IMR-90 (cell line): ENCODE measurements at regions not wholly inside any gene's neighbourhood (a gene's known extent, or its start where the extent isn't known, plus 50 kb on each side); places are given as distances from the start of the nearest gene placed in this dataset.

ENCODE experiments used
- ATAC-seq: fragments of 200-7000 bp; cut with Tn5 transposase; 2 replicates; pipeline ENCODE4 v1.9.1; 2020; ENCODE audit warnings: low read depth, mild to moderate bottlenecking, moderate library complexity
- BruUV-seq: library from RNA; stranded (reverse); fragments of 400-500 nt; replicated peaks from 2 replicates; lab custom pipeline; 2021; lab: Mats Ljungman, UMichigan
- CTCF ChIA-PET: fragments of 300-600 bp; formaldehyde crosslinking; extraction: SDS; loops from one replicate; lab custom pipeline; 2021; ENCODE audit warnings: antibody characterized with exemption; lab: Yijun Ruan, JAX
- POLR2A ChIA-PET: fragments of 300-600 bp; sonication (Branson Sonifier 250); formaldehyde crosslinking; loops from one replicate; lab custom pipeline; 2022; ENCODE audit warnings: antibody characterized with exemption; ENCODE audit not compliant: unreplicated experiment; lab: Charles Lee
- DNase-seq: peaks from one replicate; pipeline ENCODE4 v3.0.0; 2013
- H2AFZ ChIP-seq: replicated peaks from 2 replicates; pipeline ENCODE3; 2013; ENCODE audit warnings: low read length, mild to moderate bottlenecking; ENCODE audit not compliant: poor library complexity
- H2AK5ac ChIP-seq: 2 replicates; pipeline ENCODE4 v1.6.1; 2013; ENCODE audit warnings: low read depth, low read length, inconsistent platforms
- H2AK9ac ChIP-seq: replicated peaks from 2 replicates; pipeline ENCODE3; 2013; ENCODE audit warnings: mild to moderate bottlenecking, low read depth, low read length, moderate library complexity; ENCODE audit not compliant: poor library complexity
- H2BK120ac ChIP-seq: 2 replicates; pipeline ENCODE4 v1.6.1; 2013; ENCODE audit warnings: low read depth, low read length, inconsistent platforms
- H2BK15ac ChIP-seq: 3 replicates; pipeline ENCODE4 v1.6.1; 2013; ENCODE audit warnings: low read depth, low read length, inconsistent platforms
- H2BK20ac ChIP-seq: 2 replicates; pipeline ENCODE4 v1.6.1; 2013; ENCODE audit warnings: low read depth, mild to moderate bottlenecking, inconsistent platforms, low read length, moderate library complexity
- H2BK5ac ChIP-seq: 2 replicates; pipeline ENCODE4 v1.6.1; 2013; ENCODE audit warnings: mild to moderate bottlenecking, low read depth, low read length, inconsistent platforms; ENCODE audit not compliant: poor library complexity, severe bottlenecking
- H3K14ac ChIP-seq: replicated peaks from 2 replicates; pipeline ENCODE4 v1.6.1; 2013; ENCODE audit warnings: low read depth, low read length, inconsistent platforms
- H3K18ac ChIP-seq: 2 replicates; pipeline ENCODE4 v1.6.1; 2013; ENCODE audit warnings: low read depth, low read length, control low read depth
- H3K23ac ChIP-seq: 2 replicates; pipeline ENCODE4 v1.6.1; 2013; ENCODE audit warnings: low read depth, low read length, inconsistent platforms
- H3K27ac ChIP-seq: 2 replicates; pipeline ENCODE4 v1.5.1; 2013; ENCODE audit warnings: mild to moderate bottlenecking, control low read depth, low read length; ENCODE audit not compliant: insufficient read depth
- H3K27me3 ChIP-seq: 2 replicates; pipeline ENCODE4 v1.6.1; 2013; ENCODE audit warnings: low read length; ENCODE audit not compliant: control insufficient read depth, insufficient read depth
- H3K36me3 ChIP-seq: 2 replicates; pipeline ENCODE4 v1.6.1; 2013; ENCODE audit warnings: low read length, mixed read lengths; ENCODE audit not compliant: control insufficient read depth, insufficient read depth
- H3K4ac ChIP-seq: 2 replicates; pipeline ENCODE4 v1.6.1; 2013; ENCODE audit warnings: low read depth, low read length, inconsistent platforms
- H3K4me1 ChIP-seq: 2 replicates; pipeline ENCODE4 v1.6.1; 2013; ENCODE audit warnings: low read length, mixed read lengths; ENCODE audit not compliant: control insufficient read depth, insufficient read depth
- H3K4me2 ChIP-seq: 2 replicates; pipeline ENCODE4 v1.6.1; 2013; ENCODE audit warnings: low read depth, mild to moderate bottlenecking, control low read depth, low read length, moderate library complexity
- H3K4me3 ChIP-seq: 2 replicates; pipeline ENCODE4 v1.5.1; 2013; ENCODE audit warnings: low read depth, mild to moderate bottlenecking, control low read depth, low read length, moderate library complexity; ENCODE audit not compliant: insufficient read depth
- H3K56ac ChIP-seq: 2 replicates; pipeline ENCODE4 v1.6.1; 2013; ENCODE audit warnings: low read length, inconsistent platforms; ENCODE audit not compliant: insufficient read depth; ENCODE audit errors: extremely low read depth
- H3K79me1 ChIP-seq, 2 experiments: 2 replicates each; pipeline ENCODE4 v1.6.1; 2013; ENCODE audit warnings: low read length in 2 of 2, inconsistent platforms in 1 of 2, low read depth in 1 of 2
- H3K9ac ChIP-seq: 2 replicates; pipeline ENCODE4 v1.6.1; 2013; ENCODE audit warnings: low read depth, low read length, control low read depth
- H3K9me1 ChIP-seq: 2 replicates; pipeline ENCODE4 v1.6.1; 2013; ENCODE audit warnings: low read length, inconsistent platforms; ENCODE audit not compliant: insufficient read depth
- H3K9me3 ChIP-seq: 2 replicates; pipeline ENCODE4 v1.6.1; 2013; ENCODE audit warnings: low read length; ENCODE audit not compliant: control insufficient read depth, insufficient read depth
- H4K20me1 ChIP-seq: 2 replicates; pipeline ENCODE4 v1.6.1; 2013; ENCODE audit warnings: low read length, inconsistent platforms; ENCODE audit not compliant: insufficient read depth
- H4K5ac ChIP-seq: 2 replicates; pipeline ENCODE4 v1.6.1; 2013; ENCODE audit warnings: mild to moderate bottlenecking, low read depth, low read length, control low read depth
- H4K8ac ChIP-seq, 2 experiments: 2 replicates each; pipeline ENCODE4 v1.6.1; 2013; ENCODE audit warnings: low read depth in 2 of 2, low read length in 2 of 2, control low read depth in 1 of 2, inconsistent platforms in 1 of 2
- H4K91ac ChIP-seq: 2 replicates; pipeline ENCODE4 v1.6.1; 2013; ENCODE audit warnings: low read depth, low read length, inconsistent platforms; ENCODE audit not compliant: insufficient read depth
- BHLHE40 ChIP-seq: fragments of 150-350 bp; IDR thresholded peaks from 2 replicates; pipeline ENCODE4 v1.6.1; 2016; ENCODE audit warnings: mild to moderate bottlenecking, low read depth, low read length
- CEBPB ChIP-seq: IDR thresholded peaks from 2 replicates; pipeline ENCODE4 v1.6.1; 2012; ENCODE audit warnings: low read depth, low read length, improper control_type of control experiment
- CHD1 ChIP-seq: IDR thresholded peaks from 2 replicates; pipeline ENCODE4 v1.6.1; 2012; ENCODE audit warnings: low read depth, low read length, improper control_type of control experiment
- FOS ChIP-seq: fragments of 150-350 bp; IDR thresholded peaks from 2 replicates; pipeline ENCODE4 v1.6.1; 2016; ENCODE audit warnings: low read depth, low read length
- MAFK ChIP-seq: IDR thresholded peaks from 2 replicates; pipeline ENCODE4 v1.6.1; 2012; ENCODE audit warnings: low read depth, low read length, improper control_type of control experiment
- MAZ ChIP-seq: IDR thresholded peaks from 2 replicates; pipeline ENCODE4 v1.6.1; 2012; ENCODE audit warnings: low read depth, mild to moderate bottlenecking, low read length, improper control_type of control experiment, moderate library complexity, borderline replicate concordance
- MXI1 ChIP-seq: IDR thresholded peaks from 2 replicates; pipeline ENCODE4 v1.6.1; 2012; ENCODE audit warnings: low read depth, mild to moderate bottlenecking, low read length, moderate library complexity, borderline replicate concordance
- NFE2L2 ChIP-seq: fragments of 150-350 bp; IDR thresholded peaks from 2 replicates; pipeline ENCODE4 v1.6.1; 2016; ENCODE audit warnings: low read depth, mild to moderate bottlenecking, low read length
- POLR2A ChIP-seq: IDR thresholded peaks from 2 replicates; pipeline ENCODE4 v1.6.1; 2012; ENCODE audit warnings: mild to moderate bottlenecking, low read depth, low read length
- RAD21 ChIP-seq: IDR thresholded peaks from 2 replicates; pipeline ENCODE4 v1.6.1; 2012; ENCODE audit warnings: low read length, improper control_type of control experiment
- RCOR1 ChIP-seq: IDR thresholded peaks from 2 replicates; pipeline ENCODE4 v1.6.1; 2012; ENCODE audit warnings: mild to moderate bottlenecking, low read length, improper control_type of control experiment; ENCODE audit not compliant: insufficient replicate concordance
- RFX5 ChIP-seq: IDR thresholded peaks from 2 replicates; pipeline ENCODE4 v1.8.0; 2012; ENCODE audit warnings: low read depth, mild to moderate bottlenecking, low read length, moderate library complexity
- SMC3 ChIP-seq: fragments of 150-350 bp; IDR thresholded peaks from 2 replicates; pipeline ENCODE4 v1.6.1; 2016; ENCODE audit warnings: low read depth, mild to moderate bottlenecking, antibody characterized with exemption, low read length, moderate library complexity
- WGBS, 2 experiments: methylation state at CpG; one replicate each; pipeline versions ENCODE4 v1.1.5 to v1.1.7; 2013; ENCODE audit warnings: missing lambda C conversion rate in 2 of 2; ENCODE audit not compliant: insufficient read length in 1 of 2; ENCODE audit errors: extremely low coverage in 2 of 2; 5-methylcytosine and 5-hydroxymethylcytosine counted together
- dilution Hi-C: fragments of 300-500 bp; cut with HindIII; formaldehyde crosslinking; loops from one replicate; pipeline ENCODE4 v1.14.3; 2018; ENCODE audit warnings: low sequenced_read_pairs; ENCODE audit not compliant: unreplicated experiment
- in situ Hi-C: fragments of 300-500 bp; cut with MboI; formaldehyde crosslinking; loops from 3 replicates; pipeline ENCODE4 v1.14.3; 2019; ENCODE audit warnings: low sequenced_read_pairs, inconsistent platforms, mixed read lengths
- intact Hi-C: fragments of 100-400 bp; cut with micrococcal nuclease; formaldehyde crosslinking; loops from 2 replicates; pipeline ENCODE4 v1.10.0; 2022
- TF ChIP-seq, protein P1 (sequence below): fragments of 150-350 bp; IDR thresholded peaks from 2 replicates; pipeline ENCODE4 v1.6.1; 2017; ENCODE audit warnings: mild to moderate bottlenecking, antibody characterized with exemption, low read length, low read depth
- TF ChIP-seq, protein P2 (sequence below): conservative IDR thresholded peaks from 2 replicates; pipeline ENCODE4 v1.5.1; 2012; ENCODE audit warnings: mild to moderate bottlenecking, low read depth, low read length, improper control_type of control experiment
- TF ChIP-seq, protein P3 (sequence below): fragments of 150-350 bp; IDR thresholded peaks from 2 replicates; pipeline ENCODE4 v1.6.1; 2016; ENCODE audit warnings: low read depth, mild to moderate bottlenecking, low read length, moderate library complexity, borderline replicate concordance

DNA sequence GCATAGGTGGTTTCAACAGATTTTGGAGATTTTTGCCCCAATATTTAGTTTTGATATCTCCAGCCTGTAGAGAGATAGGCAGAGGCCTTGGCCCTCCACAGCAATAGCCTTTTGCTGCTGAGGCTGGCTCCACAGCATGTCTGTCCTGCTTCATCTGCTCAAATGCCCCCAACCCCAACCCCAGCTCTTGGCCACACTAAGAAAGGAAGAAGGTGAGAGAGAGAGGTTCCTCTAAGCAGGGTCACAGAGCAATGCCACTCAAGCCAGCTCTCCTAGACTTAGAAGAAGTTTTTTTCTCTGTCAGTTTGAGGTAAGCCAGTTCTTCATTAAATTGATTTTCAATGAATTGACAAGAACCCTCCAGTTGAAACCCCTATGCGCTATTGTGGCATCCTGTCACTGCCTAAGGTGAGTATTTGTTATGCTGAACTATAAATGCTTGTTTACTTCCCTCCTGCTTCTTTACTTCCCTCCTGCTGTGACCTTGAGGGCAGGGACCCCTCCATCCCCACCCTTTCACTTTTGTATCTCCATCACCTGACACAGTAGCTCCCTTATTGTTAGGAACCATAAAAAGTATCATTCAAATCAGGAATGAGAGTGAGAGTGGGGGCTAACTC lies 366.2 kb upstream of the CNR1 start:
- Histone ChIP-seq H3K56ac (no peak overlapping the region), H4K5ac (no peak overlapping the region), H2BK5ac (no peak overlapping the region), H3K27me3 (no peaks in the 10 kb centered on the region), H3K4me2 (no peak overlapping the region), H3K9me3 (no peaks in the 10 kb centered on the region), H4K8ac (no peak overlapping the region), H3K4me1 (no peaks in the 10 kb centered on the region), H3K23ac (no peak overlapping the region), H2AK5ac (no peak overlapping the region), H2AK9ac (no peak overlapping the region), H3K9ac (no peak overlapping the region), H3K4me3 (no peak overlapping the region), H3K18ac (no peak overlapping the region), H3K4ac (no peak overlapping the region), H3K79me1 (no peaks in the 10 kb centered on the region), H2AFZ (no peak overlapping the region), H3K9me1 (no peaks in the 10 kb centered on the region), H2BK15ac (no peak overlapping the region), H4K91ac (no peak overlapping the region), H4K20me1 (no peaks in the 10 kb centered on the region), H2BK20ac (no peak overlapping the region), H3K27ac (no peak overlapping the region), H2BK120ac (no peak overlapping the region), H3K36me3 (no peaks in the 10 kb centered on the region), H3K14ac (no peak overlapping the region)
- TF ChIP-seq, protein P1, sequence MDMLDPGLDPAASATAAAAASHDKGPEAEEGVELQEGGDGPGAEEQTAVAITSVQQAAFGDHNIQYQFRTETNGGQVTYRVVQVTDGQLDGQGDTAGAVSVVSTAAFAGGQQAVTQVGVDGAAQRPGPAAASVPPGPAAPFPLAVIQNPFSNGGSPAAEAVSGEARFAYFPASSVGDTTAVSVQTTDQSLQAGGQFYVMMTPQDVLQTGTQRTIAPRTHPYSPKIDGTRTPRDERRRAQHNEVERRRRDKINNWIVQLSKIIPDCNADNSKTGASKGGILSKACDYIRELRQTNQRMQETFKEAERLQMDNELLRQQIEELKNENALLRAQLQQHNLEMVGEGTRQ, result no peak
- TF ChIP-seq RFX5, result no peak
- TF ChIP-seq FOS, result no peak
- no peak for TF ChIP-seq RAD21
- no peak for TF ChIP-seq MAZ
- TF ChIP-seq NFE2L2, result no peak
- TF ChIP-seq CHD1, result no peak
- no peak for TF ChIP-seq SMC3
- no peak for TF ChIP-seq MXI1
- TF ChIP-seq, protein P2, sequence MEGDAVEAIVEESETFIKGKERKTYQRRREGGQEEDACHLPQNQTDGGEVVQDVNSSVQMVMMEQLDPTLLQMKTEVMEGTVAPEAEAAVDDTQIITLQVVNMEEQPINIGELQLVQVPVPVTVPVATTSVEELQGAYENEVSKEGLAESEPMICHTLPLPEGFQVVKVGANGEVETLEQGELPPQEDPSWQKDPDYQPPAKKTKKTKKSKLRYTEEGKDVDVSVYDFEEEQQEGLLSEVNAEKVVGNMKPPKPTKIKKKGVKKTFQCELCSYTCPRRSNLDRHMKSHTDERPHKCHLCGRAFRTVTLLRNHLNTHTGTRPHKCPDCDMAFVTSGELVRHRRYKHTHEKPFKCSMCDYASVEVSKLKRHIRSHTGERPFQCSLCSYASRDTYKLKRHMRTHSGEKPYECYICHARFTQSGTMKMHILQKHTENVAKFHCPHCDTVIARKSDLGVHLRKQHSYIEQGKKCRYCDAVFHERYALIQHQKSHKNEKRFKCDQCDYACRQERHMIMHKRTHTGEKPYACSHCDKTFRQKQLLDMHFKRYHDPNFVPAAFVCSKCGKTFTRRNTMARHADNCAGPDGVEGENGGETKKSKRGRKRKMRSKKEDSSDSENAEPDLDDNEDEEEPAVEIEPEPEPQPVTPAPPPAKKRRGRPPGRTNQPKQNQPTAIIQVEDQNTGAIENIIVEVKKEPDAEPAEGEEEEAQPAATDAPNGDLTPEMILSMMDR, result no peak
- no peak for TF ChIP-seq BHLHE40
- TF ChIP-seq RCOR1, result no peak
- TF ChIP-seq CEBPB, result no peak
- no peak for TF ChIP-seq MAFK
- TF ChIP-seq POLR2A, result no peak
- TF ChIP-seq, protein P3, sequence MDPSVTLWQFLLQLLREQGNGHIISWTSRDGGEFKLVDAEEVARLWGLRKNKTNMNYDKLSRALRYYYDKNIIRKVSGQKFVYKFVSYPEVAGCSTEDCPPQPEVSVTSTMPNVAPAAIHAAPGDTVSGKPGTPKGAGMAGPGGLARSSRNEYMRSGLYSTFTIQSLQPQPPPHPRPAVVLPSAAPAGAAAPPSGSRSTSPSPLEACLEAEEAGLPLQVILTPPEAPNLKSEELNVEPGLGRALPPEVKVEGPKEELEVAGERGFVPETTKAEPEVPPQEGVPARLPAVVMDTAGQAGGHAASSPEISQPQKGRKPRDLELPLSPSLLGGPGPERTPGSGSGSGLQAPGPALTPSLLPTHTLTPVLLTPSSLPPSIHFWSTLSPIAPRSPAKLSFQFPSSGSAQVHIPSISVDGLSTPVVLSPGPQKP, result no peak
- no CpG with 5 or more reads among the region's 1 CpG for WGBS, 2 experiments
- no peak for DNase-seq
- ATAC-seq, result no peak
- intact Hi-C loops, result no loop called here
- POLR2A ChIA-PET, result no interaction called here
- dilution Hi-C loops, result no loop called here
- CTCF ChIA-PET, result no interaction called here
- no TSS peak for BruUV-seq
- in situ Hi-C loops, result no loop called here
